Karpas-422 (cell line): ENCODE measurements at regions not wholly inside any gene's neighbourhood (a gene's known extent, or its start where the extent isn't known, plus 50 kb on each side); places are given as distances from the start of the nearest gene placed in this dataset. TPM values are rescaled to one million over a fixed set of nuclear protein-coding genes. Genes with fewer than 3 reads are reported as not detected.

Source experiments
- DNase-seq: peaks from one replicate; pipeline ENCODE4 v3.0.0-alpha.2; 2015
- H2AFZ ChIP-seq: fragments of 200-600 bp; sonication (generic); 2 replicates; pipeline ENCODE4 v1.6.1; 2014; ENCODE audit warnings: antibody characterized with exemption, low read length, mixed read lengths
- H3K27ac ChIP-seq: fragments of 200-600 bp; sonication (generic); 2 replicates; pipeline ENCODE4 v1.5.1; 2014; ENCODE audit warnings: mild to moderate bottlenecking, low read length, moderate library complexity
- H3K27me3 ChIP-seq: fragments of 200-600 bp; sonication (generic); 2 replicates; pipeline ENCODE4 v1.6.1; 2014; ENCODE audit warnings: low read length, mixed read lengths
- H3K36me3 ChIP-seq: fragments of 200-600 bp; sonication (generic); 2 replicates; pipeline ENCODE4 v1.6.1; 2014; ENCODE audit warnings: low read length, mixed read lengths; ENCODE audit not compliant: insufficient read depth
- H3K4me1 ChIP-seq: fragments of 200-600 bp; sonication (generic); 2 replicates; pipeline ENCODE4 v1.6.1; 2014; ENCODE audit warnings: mild to moderate bottlenecking, low read length, mixed read lengths
- H3K4me2 ChIP-seq: fragments of 200-600 bp; sonication (generic); 2 replicates; pipeline ENCODE4 v1.6.1; 2014; ENCODE audit warnings: low read length, low read depth, mild to moderate bottlenecking; ENCODE audit not compliant: poor library complexity, severe bottlenecking
- H3K4me3 ChIP-seq: fragments of 200-600 bp; sonication (generic); 2 replicates; pipeline ENCODE4 v1.5.1; 2014; ENCODE audit warnings: mild to moderate bottlenecking, antibody characterized with exemption, low read length, mixed read lengths
- H3K79me2 ChIP-seq: fragments of 200-600 bp; sonication (generic); 2 replicates; pipeline ENCODE4 v1.6.1; 2014; ENCODE audit warnings: mild to moderate bottlenecking, low read length, mixed read lengths
- H3K9ac ChIP-seq: fragments of 200-600 bp; sonication (generic); 2 replicates; pipeline ENCODE4 v1.6.0; 2014; ENCODE audit warnings: low read length
- H3K9me2 ChIP-seq: fragments of 200-600 bp; sonication (generic), shearing (Covaris generic); replicated peaks from 2 replicates; pipeline ENCODE4 v1.6.0; 2014; ENCODE audit warnings: mild to moderate bottlenecking, low read length, moderate library complexity; ENCODE audit not compliant: insufficient read depth
- H3K9me3 ChIP-seq: fragments of 300-700, 200-600 bp; sonication (generic); 2 replicates; pipeline ENCODE4 v1.6.1; 2014; ENCODE audit warnings: low read length, mixed read lengths
- H4K20me1 ChIP-seq: fragments of 200-600 bp; sonication (generic); 2 replicates; pipeline ENCODE4 v1.6.1; 2014; ENCODE audit warnings: mild to moderate bottlenecking, antibody characterized with exemption, low read length, low read depth; ENCODE audit not compliant: insufficient read depth
- small RNA-seq: library from RNA; depleted of rRNA; stranded (forward); fragments of <200 nt; gene quantifications from one replicate; pipeline ENCODE3, GENCODE V24; 2014

DNA sequence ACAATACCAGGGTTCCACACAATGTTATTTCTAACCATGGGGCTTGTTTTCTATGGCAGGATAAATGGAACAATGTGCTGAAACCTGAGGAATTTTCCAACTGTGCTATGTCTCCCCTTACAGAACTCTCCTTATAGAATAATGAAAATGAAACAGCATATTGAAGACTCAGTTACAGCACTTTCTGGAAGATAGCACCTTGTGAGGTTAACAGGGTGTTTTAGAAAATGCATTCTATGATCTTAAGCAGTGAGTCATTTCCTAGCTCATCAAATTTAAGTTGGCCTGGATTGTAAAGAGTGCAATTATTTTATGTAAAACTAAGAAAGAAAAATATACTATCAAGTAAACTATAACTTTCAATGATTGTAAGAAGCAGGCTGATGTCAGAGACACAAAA, 60.1 kb upstream of the CNTN1 start:
- Histone ChIP-seq H3K4me1 (no peaks in the 10 kb centered on the region), H3K27ac (no peak overlapping the region), H3K9me3 (no peaks in the 10 kb centered on the region)

DNA sequence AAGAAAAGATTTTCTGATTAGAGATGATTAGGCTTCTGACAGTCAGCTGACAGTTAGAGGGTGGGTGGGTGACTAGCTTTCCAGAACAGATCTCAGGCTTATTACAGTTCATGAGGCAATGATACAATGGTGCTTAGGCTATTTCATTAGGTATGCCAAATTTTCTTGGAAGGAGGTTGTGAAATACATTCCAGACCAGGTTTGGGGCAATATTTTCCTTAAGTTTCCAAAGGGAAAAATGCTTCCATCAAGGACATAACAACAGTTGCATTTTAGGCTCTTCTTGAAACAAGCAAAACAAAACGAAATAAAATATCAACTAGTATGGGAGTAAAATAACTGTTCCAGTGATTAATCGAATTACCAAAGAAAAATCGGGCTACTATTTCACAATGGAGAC, 59.3 kb upstream of the CNTN1 start:
- Histone ChIP-seq H4K20me1 (no peaks in the 10 kb centered on the region), H3K36me3 (no peaks in the 10 kb centered on the region), H3K4me2 (no peak overlapping the region), H2AFZ (no peak overlapping the region), H3K79me2 (no peaks in the 10 kb centered on the region), H3K4me3 (no peak overlapping the region), H3K9me2 (no peaks in the 10 kb centered on the region), H3K27ac (no peak overlapping the region), H3K9me3 (no peaks in the 10 kb centered on the region), H3K27me3 (no peaks in the 10 kb centered on the region), H3K4me1 (no peaks in the 10 kb centered on the region), H3K9ac (no peak overlapping the region)
- DNase-seq = no peak

More for the DNA sequence above, 60.1 kb upstream of the CNTN1 start:
- Histone ChIP-seq H3K4me2 (no peak overlapping the region), H3K9ac (no peak overlapping the region), H3K9me2 (no peaks in the 10 kb centered on the region), H2AFZ (no peak overlapping the region), H4K20me1 (no peaks in the 10 kb centered on the region), H3K36me3 (no peaks in the 10 kb centered on the region), H3K79me2 (no peaks in the 10 kb centered on the region), H3K4me3 (no peak overlapping the region), H3K27me3 (no peaks in the 10 kb centered on the region)
- DNase-seq = no peak

DNA sequence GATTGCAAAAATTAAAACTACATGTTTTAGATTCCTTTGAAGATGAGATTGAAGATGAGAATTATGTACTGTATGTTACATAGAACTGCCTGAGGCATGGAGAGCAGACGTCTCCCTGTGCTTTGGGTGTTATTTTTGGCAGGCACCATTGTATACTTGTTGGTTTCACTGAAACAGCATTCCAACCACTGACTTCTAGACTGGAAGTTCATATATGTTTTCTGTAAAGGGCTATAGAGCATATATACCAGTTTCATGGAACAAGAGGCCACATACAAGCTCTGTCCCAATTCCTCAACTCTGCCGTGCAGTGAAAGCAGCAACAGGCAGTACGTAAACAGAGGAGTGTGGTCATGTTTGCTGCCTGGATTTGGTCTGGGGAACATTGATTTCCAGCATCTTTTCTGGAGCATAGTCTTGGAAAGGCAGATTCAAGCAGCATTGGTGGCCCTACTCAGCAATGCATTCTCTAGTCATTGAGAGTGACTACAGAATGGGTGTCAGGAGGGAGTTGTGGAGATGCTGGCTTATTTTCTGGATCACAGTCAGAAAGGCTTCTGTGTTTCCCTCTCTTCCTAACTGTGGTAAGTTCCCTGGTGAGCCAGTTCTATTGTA, 57.6 kb upstream of the CNTN1 start:
- Histone ChIP-seq H3K36me3 (no peaks in the 10 kb centered on the region), H3K4me3 (no peak overlapping the region)
- no peak for DNase-seq

DNA sequence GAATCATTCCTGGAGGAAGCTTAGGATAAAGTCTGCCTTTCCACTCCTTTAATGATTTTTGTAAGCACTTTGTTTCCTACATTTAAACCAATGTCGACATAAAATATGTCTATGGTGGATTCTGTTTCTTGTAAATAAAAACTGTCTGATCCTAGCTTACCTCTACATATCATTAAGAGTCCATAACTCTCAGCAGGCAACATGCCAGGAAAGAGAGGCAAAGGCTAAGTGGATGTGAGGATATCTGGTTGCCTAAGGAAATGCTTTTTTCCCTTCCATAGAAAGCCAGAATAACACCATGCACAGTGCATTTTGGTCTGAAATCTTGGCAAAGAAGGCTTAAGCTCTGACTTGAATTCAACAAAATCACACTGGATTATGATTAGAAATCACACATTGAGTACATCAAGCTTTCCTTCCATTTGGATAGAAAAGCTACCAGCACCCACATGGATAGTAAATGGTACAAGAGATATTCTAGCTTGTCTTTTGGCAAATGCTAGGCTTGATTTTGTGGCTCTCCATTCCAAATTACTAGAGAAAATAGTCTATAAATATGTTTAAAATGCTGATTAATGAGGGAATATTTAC, 57.0 kb upstream of the CNTN1 start:
- Histone ChIP-seq H3K27me3 (no peaks in the 10 kb centered on the region), H3K4me3 (no peak overlapping the region), H3K27ac (no peak overlapping the region), H3K4me1 (no peaks in the 10 kb centered on the region), H3K79me2 (no peaks in the 10 kb centered on the region), H3K9me3 (no peaks in the 10 kb centered on the region), H3K9ac (no peak overlapping the region), H3K4me2 (no peak overlapping the region), H2AFZ (no peak overlapping the region), H3K36me3 (no peaks in the 10 kb centered on the region), H3K9me2 (no peaks in the 10 kb centered on the region), H4K20me1 (no peaks in the 10 kb centered on the region)
- no peak for DNase-seq

More for the DNA sequence above, 57.6 kb upstream of the CNTN1 start:
- no peaks in the 10 kb centered on the region for H4K20me1 ChIP-seq
- H3K9me3 ChIP-seq = no peaks in the 10 kb centered on the region
- H3K9ac ChIP-seq = no peak overlapping the region
- H2AFZ ChIP-seq = no peak overlapping the region
- no peaks in the 10 kb centered on the region for H3K4me1 ChIP-seq
- H3K27ac ChIP-seq = no peak overlapping the region
- no peaks in the 10 kb centered on the region for H3K79me2 ChIP-seq
- H3K4me2 ChIP-seq = no peak overlapping the region
- no peaks in the 10 kb centered on the region for H3K9me2 ChIP-seq
- no peaks in the 10 kb centered on the region for H3K27me3 ChIP-seq

Small RNA genes lying in the stretch of these regions (small RNA-seq; reads per million reads assigned to genes)
- gene RNU6-713P = not detected
